ENCODE measurements at regions not wholly inside any gene's neighbourhood (a gene's known extent, or its start where the extent isn't known, plus 50 kb on each side); places are given as distances from the start of the nearest gene placed in this dataset.

DNA sequence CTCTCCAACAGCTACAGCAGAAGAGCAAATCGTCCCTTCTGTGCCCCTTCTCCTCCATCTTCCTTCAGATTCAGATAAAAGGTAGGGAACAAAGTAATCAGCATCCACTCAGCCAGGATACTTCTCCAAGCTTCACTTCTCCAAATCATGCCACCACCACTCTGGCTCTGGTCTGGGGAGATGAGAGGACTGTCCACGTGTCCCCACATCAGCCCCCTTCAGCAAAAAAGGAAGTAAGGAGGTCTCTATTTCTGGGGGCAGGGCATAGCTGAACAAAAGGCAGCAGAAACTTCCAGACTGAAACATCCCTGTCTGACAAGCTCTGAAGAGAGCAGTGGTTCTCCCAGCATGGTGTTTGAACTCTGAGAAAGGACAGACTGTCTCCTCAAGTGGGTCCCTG lies 116.9 kb downstream of the C5orf15 start:
- Histone ChIP-seq H3K27ac (no peak overlapping the region), H3K4me3 (ENCODE audit: low read depth, low read length) (no peak overlapping the region), H3K36me3 (no peaks in the 10 kb centered on the region), H3K27me3 (ENCODE audit: insufficient read depth, low read depth, severe bottlenecking) (no peaks in the 10 kb centered on the region), H3K9me3 (ENCODE audit: severe bottlenecking) (no peaks in the 10 kb centered on the region)
- TF ChIP-seq, protein P1, sequence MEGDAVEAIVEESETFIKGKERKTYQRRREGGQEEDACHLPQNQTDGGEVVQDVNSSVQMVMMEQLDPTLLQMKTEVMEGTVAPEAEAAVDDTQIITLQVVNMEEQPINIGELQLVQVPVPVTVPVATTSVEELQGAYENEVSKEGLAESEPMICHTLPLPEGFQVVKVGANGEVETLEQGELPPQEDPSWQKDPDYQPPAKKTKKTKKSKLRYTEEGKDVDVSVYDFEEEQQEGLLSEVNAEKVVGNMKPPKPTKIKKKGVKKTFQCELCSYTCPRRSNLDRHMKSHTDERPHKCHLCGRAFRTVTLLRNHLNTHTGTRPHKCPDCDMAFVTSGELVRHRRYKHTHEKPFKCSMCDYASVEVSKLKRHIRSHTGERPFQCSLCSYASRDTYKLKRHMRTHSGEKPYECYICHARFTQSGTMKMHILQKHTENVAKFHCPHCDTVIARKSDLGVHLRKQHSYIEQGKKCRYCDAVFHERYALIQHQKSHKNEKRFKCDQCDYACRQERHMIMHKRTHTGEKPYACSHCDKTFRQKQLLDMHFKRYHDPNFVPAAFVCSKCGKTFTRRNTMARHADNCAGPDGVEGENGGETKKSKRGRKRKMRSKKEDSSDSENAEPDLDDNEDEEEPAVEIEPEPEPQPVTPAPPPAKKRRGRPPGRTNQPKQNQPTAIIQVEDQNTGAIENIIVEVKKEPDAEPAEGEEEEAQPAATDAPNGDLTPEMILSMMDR (IDR thresholded peaks at IDR 0.05; ENCODE audit: low read depth, low read length) = no peak
- no peak for DNase-seq

DNA sequence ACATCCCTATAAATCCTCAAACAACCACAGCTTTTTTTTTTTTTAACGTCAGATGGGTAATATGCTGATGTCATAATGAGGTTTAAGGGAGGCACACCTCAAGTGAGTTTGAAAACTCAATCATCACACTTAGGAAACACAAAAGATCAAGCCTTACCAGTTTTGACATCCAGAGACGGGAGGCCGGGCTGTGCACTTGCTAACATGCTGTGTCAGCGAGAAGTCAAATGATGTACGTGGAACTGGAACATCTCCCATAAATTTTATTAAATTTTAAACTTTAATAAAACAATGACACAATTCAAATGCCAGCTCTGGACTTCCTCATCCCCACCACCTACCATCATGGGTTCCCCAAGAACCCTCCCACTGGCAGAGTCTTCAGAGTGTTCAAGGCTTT lies 117.6 kb downstream of the C5orf15 start:
- H3K27ac ChIP-seq = no peak overlapping the region
- H3K4me3 ChIP-seq (ENCODE audit: low read depth, low read length) = no peak overlapping the region
- H3K36me3 ChIP-seq = no peaks in the 10 kb centered on the region
- no peaks in the 10 kb centered on the region for H3K27me3 ChIP-seq (ENCODE audit: insufficient read depth, low read depth, severe bottlenecking)
- no peak for DNase-seq
- no peaks in the 10 kb centered on the region for H3K9me3 ChIP-seq (ENCODE audit: severe bottlenecking)
- TF ChIP-seq, protein P1 (IDR thresholded peaks at IDR 0.05; ENCODE audit: low read depth, low read length) = no peak

DNA sequence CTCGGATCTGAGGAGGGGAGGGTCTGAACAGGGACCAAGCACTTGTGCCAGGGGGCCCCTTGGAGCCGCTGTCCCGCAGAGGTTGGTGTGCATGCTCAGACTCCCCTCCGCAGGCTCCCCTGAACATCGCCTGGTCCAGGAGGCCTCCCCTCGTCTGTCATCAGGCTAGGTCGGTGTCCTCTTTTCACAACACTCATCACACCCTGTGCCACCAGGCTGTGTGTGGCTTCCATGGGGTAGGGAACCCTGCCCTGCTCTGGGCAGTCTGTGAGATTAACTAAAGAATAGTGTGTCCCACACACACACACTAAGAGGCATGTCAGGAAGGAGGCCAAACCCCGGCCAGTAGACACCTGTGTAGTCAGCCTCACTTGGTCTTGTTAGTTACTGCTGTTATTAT lies 119.3 kb downstream of the C5orf15 start:
- Histone ChIP-seq H3K27me3 (ENCODE audit: insufficient read depth, low read depth, severe bottlenecking) (no peaks in the 10 kb centered on the region), H3K4me3 (ENCODE audit: low read depth, low read length) (no peak overlapping the region), H3K27ac (no peak overlapping the region), H3K36me3 (no peaks in the 10 kb centered on the region), H3K9me3 (ENCODE audit: severe bottlenecking) (no peaks in the 10 kb centered on the region)
- TF ChIP-seq, protein P1 (IDR thresholded peaks at IDR 0.05; ENCODE audit: low read depth, low read length) = no peak
- DNase-seq = no peak

DNA sequence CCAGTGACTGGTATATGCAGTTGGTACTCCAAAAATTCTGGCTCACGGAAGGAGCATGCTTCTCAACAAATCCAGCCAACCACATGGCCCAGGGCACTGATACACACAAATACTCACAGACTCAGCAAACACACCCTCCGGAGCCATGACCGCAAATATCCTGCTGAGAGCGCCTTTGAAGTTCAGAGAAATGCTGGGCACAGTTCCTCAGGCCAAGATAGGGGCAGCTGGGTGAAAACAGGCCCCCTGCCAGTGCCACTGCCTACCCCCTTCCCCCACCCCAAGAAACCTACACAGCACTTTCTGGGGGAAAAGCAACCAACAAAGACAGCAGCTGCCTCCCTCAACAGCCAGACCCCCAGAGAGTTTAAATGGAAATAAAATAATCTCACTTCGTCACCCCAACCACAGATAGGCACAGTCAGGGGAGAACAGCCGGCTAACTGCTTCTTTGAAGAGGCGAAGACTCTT lies 120.0 kb downstream of the C5orf15 start:
- Histone ChIP-seq H3K27ac (no peak overlapping the region), H3K4me3 (ENCODE audit: low read depth, low read length) (no peak overlapping the region), H3K27me3 (ENCODE audit: insufficient read depth, low read depth, severe bottlenecking) (no peaks in the 10 kb centered on the region), H3K9me3 (ENCODE audit: severe bottlenecking) (no peaks in the 10 kb centered on the region), H3K36me3 (no peaks in the 10 kb centered on the region)
- no peak for DNase-seq
- TF ChIP-seq, protein P1 (IDR thresholded peaks at IDR 0.05; ENCODE audit: low read depth, low read length) = no peak

DNA sequence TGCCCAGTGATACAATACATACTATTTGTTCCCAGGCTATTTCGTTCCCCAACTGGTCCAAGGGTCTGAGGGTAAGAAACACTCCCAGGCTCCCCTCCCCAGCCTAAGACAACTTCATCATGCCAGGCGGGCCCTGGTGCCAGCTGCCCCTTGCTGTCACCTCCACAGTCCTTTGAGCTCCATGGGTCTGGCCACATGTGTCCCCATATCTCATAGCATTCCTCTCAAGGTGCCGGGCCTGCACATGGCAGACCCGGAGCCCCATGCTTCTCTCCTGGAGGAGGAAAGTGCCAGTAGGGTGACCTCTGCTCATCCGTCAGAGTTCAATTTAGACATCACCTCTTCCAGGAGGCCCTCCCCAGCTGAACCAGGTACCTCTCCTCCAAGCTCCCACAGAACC lies 120.5 kb downstream of the C5orf15 start:
- H3K4me3 ChIP-seq (ENCODE audit: low read depth, low read length) = no peak overlapping the region
- DNase-seq = no peak
- H3K27me3 ChIP-seq (ENCODE audit: insufficient read depth, low read depth, severe bottlenecking) = no peaks in the 10 kb centered on the region
- no peak overlapping the region for H3K27ac ChIP-seq
- TF ChIP-seq, protein P1 (IDR thresholded peaks at IDR 0.05; ENCODE audit: low read depth, low read length) = no peak
- no peaks in the 10 kb centered on the region for H3K36me3 ChIP-seq
- no peaks in the 10 kb centered on the region for H3K9me3 ChIP-seq (ENCODE audit: severe bottlenecking)

DNA sequence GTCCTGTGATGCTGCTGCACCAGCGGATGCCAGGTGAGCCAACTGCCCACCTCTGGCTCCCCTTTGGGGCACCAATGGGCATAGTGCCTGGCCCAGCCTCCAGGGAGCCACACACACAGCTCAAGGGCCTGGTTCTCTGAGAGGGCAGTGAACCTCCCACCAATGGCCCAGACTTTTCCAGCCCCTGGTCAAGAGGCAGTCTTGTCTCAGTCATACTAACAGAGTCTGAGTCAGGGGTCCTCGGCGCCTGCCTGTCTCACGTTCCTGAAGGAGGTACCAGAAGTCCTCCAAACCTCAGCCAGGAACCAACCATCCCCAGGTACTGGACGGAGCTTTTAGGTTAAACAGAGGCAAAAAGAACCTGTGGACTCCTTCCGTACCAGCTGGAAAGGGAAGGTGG lies 121.1 kb downstream of the C5orf15 start:
- Histone ChIP-seq H3K27ac (no peak overlapping the region), H3K36me3 (no peaks in the 10 kb centered on the region), H3K9me3 (ENCODE audit: severe bottlenecking) (no peaks in the 10 kb centered on the region), H3K27me3 (ENCODE audit: insufficient read depth, low read depth, severe bottlenecking) (no peaks in the 10 kb centered on the region), H3K4me3 (ENCODE audit: low read depth, low read length) (no peak overlapping the region)
- TF ChIP-seq, protein P1 (IDR thresholded peaks at IDR 0.05; ENCODE audit: low read depth, low read length) = no peak
- DNase-seq = no peak
